Activated CD8-positive, alpha-beta memory T cell treated with anti-CD3 and anti-CD28 coated beads, Interleukin-2, amount 50 U/mL, for 48 hours (primary cell): ENCODE measurements at regions not wholly inside any gene's neighbourhood (a gene's known extent, or its start where the extent isn't known, plus 50 kb on each side); places are given as distances from the start of the nearest gene placed in this dataset.

Experiments
- DNase-seq: peaks from one replicate; pipeline ENCODE4 v3.0.0-alpha.2; 2020

DNA sequence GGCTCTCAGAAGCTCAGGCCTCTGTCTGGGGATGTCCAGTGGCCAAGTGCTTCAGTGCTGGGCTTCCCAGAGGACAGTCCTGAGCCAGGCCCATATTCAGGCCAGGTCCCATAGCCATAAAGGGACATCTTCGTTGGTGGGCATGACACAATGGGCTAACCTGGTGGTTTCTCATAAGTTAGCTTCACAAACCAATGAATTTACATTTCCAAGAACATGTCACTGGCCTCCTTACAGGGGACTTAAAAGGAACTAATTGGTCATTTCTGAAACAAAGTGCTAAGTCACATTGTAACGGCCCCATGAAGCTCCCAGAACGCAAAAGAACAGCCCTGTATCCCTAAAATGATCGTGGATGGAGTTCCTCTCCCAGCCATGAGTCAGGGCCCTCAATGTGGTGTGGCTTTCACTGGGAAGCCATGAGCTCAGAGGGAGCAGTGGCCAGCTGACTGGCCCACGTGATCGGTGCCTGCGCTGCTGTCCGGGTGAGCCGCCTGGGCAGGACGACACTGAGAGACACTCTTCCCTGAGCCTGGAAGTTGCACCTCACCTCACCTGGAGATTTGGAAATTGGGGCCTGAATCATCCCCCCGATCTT is 163.7 kb upstream of the APCDD1 start:
- DNase-seq: no peak

DNA sequence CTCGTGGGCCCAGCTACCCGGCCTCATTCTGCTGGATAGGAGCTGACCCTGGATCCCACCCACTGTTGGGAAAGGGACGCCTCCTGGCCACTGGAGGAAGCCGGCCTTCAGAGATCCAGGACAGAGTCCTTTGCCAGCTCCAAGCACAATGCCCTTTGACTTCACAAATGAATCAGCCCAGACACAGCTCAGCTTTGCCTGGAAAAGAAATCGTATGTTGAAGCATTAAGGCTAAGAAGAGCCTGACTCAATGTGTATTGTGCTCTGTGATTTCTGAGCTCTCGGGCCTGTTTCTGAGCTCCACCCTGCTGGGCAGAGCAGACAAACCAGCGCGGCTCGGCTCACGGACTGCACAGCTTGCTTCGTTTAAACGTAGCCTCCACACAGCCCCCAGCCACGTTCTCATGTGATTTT is 162.9 kb upstream of the APCDD1 start:
- DNase-seq: no peak

GRCh38 chr18:10293966-10294365 is 160.5 kb upstream of the APCDD1 start:
- DNase-seq: no peak

DNA sequence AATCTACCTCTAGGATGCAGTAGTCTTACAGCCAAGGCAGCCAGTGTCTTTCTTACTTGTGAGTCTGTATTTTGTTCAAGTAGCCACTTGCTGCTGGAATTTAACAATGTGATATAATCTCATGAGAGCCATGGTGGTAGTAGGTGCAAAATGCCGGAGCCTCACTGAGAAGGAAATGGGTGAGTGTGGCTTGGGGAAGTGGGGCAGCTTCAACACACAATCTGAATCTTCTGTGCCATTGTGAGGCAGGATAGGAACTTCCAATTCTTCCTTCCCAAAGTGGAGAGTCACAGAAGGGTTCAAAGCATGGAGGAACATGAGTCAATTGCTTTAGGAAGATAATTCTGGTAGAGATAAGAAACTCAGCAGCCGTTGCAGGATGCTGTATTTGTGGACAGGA is 158.7 kb upstream of the APCDD1 start:
- no peak for DNase-seq

DNA sequence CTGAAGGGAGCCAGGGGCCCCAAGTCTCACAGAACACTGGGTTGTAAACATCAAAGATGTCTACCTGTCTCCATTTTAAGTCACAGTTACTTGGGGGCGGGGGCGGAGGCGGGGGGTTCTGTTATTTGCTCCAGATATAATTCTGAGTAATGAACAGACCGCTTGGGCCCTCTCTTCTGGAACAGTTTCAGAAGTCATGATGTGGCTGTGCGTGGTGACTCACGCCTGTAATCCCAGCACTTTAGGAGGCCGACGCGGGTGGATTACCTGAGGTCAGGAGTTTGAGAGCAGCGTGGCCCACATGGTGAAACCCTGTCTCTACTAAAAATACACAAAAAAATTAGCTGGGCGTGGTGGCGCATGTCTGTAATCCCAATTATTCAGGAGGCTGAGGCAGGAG is 157.9 kb upstream of the APCDD1 start:
- DNase-seq: no peak

DNA sequence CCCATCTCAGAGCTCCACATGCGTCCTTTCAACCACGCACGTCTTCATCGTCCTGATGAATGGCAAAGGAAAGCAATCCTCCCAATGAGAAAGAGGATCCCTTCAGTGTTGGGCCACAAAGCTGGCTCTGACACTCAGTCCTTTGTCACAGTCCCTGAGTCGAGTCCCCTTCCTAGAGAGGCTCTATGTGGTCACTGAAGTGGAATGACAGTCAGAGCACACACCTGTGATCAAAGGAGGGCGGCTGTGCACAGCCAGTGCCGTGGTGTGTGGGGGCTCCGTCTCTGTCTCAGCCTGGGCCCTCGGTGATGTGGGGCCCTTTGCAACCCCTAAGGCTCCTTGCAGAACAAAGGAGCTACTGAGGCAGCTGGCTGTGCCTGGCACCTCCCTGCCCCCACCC is 157.3 kb upstream of the APCDD1 start:
- DNase-seq: no peak

DNA sequence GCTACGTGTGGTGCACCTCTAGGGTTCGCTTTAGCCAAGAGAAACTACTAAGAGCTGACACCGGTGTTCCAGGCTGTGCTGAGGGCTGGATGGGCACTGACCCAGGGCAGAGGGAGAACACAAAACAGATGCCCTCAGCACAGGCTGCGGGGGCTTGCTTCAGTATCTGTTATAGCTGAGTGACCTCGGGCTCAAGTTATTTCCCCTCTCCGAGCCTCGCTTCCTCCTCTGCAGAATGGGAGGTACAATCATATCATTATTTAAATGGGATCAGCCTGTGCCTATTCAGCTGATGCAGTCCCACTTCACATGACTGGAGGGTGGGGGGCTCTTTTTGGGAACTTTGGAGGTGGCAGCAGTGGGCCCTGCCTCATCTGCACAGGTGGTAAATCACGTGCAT is 156.1 kb upstream of the APCDD1 start:
- no peak for DNase-seq

- no peak for DNase-seq
These were observed 154.8 kb upstream of the APCDD1 start for GRCh38 chr18:10299643-10300042.

GRCh38 chr18:10300739-10301138 is 153.7 kb upstream of the APCDD1 start:
- DNase-seq: no peak

- no peak for DNase-seq
These were observed 152.5 kb upstream of the APCDD1 start for GRCh38 chr18:10301831-10302483.

DNA sequence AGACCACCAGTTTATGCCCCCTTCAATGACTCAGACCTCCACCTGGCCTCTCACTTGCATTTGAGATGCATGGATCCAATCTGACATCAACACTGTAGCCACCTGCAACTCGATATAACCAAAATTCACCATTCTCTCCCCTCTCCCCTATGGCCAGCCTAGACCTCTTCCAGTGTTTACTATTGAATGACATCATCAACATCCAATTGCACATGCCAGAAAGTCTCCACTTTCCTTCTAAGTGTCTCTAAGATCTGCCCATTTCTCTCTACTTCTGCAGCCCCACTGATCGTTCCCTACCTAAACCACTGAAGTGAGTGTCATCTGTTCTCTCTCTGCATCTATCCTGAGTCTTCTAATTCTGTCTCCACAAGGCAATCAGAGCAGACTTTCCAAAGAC is 151.3 kb upstream of the APCDD1 start:
- no peak for DNase-seq

- no peak for DNase-seq
These were observed 149.6 kb upstream of the APCDD1 start for GRCh38 chr18:10304853-10305252.

GRCh38 chr18:10306779-10307178 is 147.7 kb upstream of the APCDD1 start:
- DNase-seq: no peak

- DNase-seq: no peak
These were observed 146.3 kb upstream of the APCDD1 start for GRCh38 chr18:10308154-10308553.

- no peak for DNase-seq
These were observed 143.8 kb upstream of the APCDD1 start for GRCh38 chr18:10310626-10311025.

DNA sequence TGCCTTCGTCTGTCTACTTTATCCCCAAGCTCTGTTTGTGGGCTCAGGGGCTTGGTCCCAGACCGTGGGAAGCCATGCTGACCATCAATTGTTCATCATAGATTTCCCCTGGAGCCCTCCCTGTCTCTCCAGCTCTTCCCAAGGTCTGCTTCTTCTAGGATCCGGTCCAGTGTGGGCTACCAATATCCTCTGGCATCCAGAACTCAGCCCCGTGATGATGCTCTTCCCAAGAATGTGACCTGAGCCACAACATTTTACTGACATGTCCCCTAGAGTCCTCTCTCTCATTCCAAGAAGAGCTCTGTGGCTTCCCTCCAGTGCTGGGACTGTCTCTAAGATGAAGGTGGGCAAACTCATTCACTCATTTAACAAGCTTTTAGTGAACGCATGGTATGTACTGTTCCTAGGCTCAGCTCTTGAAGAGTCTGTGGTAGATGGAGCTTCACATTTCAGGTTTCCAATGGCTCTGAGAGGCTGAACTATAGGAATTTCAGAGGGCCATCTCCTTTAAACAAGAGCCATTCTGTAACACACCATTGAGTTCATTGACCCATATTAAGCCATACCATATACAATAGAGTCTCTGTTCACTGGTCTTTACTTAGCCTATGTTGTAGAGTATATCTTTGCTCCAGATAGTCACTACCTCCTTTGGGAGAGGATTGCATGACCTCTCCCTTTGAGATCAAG is 142.0 kb upstream of the APCDD1 start:
- DNase-seq: no peak

DNA sequence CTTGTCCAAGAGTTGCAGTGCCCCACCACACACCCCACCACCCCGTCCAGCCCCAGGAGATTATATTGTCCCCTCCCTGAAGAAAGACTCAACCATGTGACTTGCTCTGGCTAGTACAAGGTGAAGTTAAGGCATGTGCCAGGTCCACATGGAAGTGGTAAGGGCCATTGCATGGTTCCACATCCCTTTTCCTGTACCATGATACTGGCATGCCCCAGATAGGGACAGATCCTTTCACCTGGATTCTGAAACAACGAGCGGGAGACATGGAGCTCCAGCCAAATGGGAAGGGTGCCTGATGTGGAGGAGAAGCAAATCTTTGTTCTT is 141.5 kb upstream of the APCDD1 start:
- no peak for DNase-seq

GRCh38 chr18:10314066-10314465 is 140.4 kb upstream of the APCDD1 start:
- no peak for DNase-seq

DNA sequence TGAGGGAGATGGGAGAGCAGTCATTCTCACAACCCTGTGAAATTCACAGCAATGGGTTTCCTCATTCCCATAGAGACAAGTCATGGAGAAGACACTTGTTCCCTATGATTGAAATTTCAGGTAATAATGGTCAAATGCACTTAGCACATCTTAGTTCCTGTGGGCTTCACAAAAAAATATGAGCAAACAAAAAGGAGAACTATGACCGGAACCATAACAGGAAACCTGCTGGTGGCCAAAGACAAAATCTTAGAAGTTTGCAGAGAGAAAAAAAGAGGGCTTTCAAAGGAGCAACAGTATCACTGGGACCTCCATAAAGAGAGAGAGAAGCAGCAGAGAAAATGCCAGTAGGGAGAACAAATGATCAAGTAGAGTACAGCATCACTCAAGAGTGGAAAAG is 138.9 kb upstream of the APCDD1 start:
- DNase-seq: no peak

DNA sequence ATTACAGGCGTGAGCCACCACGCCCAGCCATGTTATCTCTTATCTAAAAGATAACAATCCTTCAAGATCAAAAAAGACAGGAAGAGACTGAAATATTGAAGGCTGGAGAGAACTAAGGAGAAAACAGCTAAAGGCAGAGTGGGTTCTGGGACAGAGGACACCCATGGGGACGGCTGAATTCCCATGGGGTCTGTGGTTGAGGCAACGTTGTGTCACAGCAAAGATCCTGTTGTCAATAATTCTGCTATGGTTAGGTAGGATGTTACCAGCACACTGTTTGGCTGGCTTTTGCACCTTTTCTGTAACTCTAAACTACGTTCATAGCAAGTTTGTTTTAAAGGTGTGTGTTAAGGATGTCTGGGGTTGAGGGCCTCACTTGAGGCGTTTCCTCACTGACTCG is 137.7 kb upstream of the APCDD1 start:
- DNase-seq: no peak

GRCh38 chr18:10317864-10318690 is 136.4 kb upstream of the APCDD1 start:
- no peak for DNase-seq

- no peak for DNase-seq
These were observed 135.8 kb upstream of the APCDD1 start for GRCh38 chr18:10318691-10318970.

GRCh38 chr18:10319026-10319425 is 135.4 kb upstream of the APCDD1 start:
- no peak for DNase-seq
